Eye (tissue), 1 donor: ENCODE measurements at regions not wholly inside any gene's neighbourhood (a gene's known extent, or its start where the extent isn't known, plus 50 kb on each side); places are given as distances from the start of the nearest gene placed in this dataset.
A peak's percentile ranks its signal among the peaks of the same experiment; 100 is the strongest.
"Not testable (repeated sequence)": the region's sequence is repeated elsewhere in the genome, so short reads cannot be mapped to it uniquely, and the experiment has no call there.

Experiments
- DNase-seq: peaks from one replicate; pipeline ENCODE4 v3.0.0-alpha.2; 2015

- DNase-seq: no peak
Observed at GRCh38 chr1:20432341-20432740, 53.7 kb downstream of the CAMK2N1 start.

DNA sequence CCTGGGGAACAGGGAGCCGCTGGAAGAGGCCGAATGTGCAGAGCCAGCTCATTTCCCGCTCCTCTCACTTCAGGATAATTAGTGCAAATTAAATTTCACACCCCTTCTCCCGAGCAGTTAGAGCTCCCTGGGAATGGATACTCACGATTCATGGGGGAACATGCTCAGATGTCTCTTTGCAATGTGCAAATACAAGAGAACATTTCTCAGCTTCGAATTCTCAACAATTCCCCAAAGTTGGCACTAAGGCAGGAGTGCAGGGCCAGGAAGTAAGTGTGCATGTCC lies 54.9 kb downstream of the CAMK2N1 start:
- no peak for DNase-seq

DNA sequence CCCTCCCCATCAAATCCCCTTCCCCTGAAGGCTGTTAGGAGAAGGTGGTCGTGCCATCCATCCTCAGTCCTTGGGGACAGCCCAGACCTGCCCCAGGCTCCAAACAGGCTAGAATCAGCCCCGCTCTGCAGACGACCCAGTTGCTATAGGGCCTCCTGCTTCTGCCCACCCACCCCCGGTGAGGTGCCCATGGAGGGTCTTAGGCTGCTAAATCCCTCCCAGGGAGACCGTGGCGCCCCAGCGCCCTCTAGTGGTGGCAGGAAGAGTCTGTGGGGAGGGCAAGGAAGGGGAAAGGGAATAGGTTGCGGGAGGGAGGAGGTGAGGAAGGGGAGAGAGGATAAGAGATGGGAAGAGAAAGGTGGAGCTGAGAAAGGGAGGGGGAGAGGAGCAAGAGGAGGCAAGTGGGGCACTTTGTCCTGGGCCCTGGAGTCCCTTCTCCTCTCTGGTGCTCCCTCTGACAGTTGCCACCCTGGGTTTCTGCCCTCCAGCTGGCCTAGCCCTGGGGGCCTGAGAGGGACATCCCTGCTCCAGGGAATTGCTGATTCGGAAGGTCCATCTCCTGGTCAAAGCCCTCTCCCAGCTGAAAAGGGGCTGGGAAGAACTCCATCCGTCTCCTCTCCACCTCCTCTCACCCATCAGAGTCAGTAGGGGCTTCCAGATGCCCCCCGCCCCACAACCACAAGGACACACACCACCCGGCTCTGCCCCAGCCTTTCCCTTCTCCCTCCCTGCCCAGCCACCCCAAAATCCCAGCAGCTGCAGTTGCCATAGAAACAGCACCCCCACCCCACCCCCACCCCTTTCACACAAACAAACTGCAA lies 55.4 kb downstream of the CAMK2N1 start:
- DNase-seq: peak; percentile 83

- DNase-seq: no peak
Observed at GRCh38 chr1:20429296-20429695, 56.7 kb downstream of the CAMK2N1 start.

- no peak for DNase-seq
Observed at GRCh38 chr1:20428841-20429240, 57.2 kb downstream of the CAMK2N1 start.

GRCh38 chr1:20426923-20427322 lies 59.1 kb downstream of the CAMK2N1 start:
- no peak for DNase-seq

DNA sequence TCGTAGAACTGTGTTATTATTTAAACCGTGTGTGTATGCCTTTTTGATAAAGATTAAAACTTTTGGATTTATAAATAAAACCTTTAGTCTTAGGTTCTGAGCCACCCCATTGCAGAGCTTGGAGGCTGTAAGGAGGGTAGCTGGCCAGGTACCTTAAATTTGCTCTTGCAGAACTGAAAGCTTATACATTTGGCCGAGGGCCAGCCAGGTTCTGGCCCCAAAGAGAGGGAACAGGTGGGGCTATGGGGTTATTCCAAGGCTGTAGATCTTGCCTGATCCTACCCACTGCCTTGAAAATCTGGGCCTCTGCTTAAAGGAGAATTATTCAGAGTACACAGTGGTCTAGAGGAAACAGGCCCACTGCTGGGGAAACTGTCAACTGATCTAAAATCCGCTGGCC lies 59.6 kb downstream of the CAMK2N1 start:
- DNase-seq: no peak

DNA sequence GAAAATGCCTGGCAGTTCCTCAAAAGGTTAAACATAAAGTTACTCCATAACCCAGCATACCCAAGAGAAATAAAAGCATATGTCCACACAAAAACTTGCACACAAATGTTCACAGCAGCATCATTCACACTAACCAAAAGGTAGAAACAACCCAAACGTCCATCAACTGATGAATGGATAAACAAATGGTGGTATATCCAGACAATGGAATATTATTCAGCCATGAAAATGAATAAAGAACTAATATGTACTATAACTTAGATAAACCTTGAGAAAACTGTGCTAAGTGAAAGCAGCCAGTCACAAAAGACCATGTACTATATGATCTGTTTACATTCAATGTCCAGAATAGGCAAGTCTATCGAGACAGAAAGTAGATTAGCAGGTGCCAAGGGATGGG lies 60.4 kb downstream of the CAMK2N1 start:
- DNase-seq: no peak

DNA sequence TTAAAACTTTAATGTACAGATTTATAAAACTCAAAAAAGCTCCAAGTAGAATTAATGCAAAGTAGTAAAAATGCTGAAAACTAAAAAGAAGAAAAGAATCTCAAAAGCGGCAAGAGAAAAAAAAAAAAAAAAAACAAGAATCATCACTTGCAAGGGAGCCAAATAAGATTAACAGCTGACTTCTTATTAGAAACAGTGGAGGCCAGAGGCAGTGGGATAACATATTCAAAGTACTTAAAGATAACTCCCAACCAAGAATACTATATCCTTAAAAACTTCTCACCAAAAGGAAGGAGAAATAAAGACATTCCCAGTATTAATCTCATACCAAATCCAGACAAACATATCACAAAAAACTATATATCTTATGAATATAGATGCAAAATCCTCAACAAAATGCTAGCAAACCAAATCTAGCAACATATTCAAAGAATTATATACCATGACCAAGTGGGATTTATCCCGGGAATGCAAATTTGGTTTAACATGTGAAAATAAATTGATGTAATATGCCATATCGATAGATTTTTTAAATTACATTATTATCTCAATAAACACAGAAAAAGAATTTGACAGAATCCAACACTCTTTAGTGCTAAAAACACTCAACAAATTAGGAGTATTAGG lies 62.7 kb downstream of the CAMK2N1 start:
- no peak for DNase-seq

GRCh38 chr1:20421441-20421840 lies 64.6 kb downstream of the CAMK2N1 start:
- DNase-seq: no peak

DNA sequence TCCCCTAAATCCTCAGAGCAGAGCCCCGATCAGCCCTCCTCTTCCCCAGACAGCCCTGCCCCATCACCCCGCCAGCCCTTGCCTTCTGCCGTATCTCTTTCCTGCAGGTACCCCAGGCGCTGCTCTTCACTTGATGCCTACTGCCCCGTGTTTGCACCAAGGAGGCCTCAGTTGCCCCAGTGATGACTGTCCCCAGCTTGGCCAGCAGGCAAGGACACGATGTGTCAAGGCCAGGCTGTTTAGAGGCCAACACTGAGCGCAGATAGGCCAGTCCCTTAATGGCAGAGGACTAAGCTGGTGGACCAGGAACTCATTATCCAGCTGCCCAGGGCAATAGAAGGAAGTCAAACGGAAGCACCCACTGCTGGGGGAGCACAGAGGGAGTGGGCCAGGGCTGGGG lies 68.4 kb downstream of the CAMK2N1 start:
- DNase-seq: no peak

DNA sequence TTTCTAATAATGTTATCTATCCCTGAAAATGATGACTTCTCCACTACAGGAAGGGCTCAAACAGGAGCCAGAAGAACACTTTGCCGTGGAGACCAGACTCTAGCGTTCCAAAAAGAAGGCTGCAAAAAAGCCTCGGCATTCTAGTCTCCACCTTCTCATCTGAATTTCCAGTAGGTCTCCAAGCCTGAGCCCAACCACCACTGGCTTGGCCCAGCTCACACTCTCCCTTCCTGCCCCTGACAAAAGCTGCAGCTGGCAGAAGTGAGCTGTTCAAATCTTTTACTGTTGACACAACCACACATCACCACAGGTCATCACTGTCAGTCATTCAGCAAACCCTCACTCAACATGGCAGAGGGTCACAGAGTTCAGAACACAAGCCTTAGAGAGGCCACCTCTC lies 69.3 kb downstream of the CAMK2N1 start:
- DNase-seq: no peak

DNA sequence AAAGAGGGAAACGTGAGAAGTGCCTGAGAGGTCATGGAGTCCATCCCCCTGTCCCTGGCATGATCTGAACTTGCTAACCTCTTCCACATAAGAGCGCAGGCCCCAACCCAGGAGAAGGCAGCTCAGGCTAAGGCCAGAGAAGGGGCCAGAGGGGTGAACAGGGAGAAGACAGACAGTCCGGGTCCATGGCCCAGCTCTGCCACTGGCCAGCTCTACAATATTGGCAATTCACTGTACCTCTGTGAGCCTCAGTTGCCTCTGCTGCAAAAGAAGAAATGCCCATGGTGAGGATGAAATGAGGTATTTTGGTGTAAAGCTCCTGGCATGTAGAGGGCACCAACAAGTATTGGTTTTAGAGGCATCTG lies 72.3 kb downstream of the CAMK2N1 start:
- DNase-seq: no peak

GRCh38 chr1:20413136-20413775 lies 72.8 kb downstream of the CAMK2N1 start:
- DNase-seq: no peak

GRCh38 chr1:20411196-20411980 lies 74.6 kb downstream of the CAMK2N1 start:
- DNase-seq: no peak

DNA sequence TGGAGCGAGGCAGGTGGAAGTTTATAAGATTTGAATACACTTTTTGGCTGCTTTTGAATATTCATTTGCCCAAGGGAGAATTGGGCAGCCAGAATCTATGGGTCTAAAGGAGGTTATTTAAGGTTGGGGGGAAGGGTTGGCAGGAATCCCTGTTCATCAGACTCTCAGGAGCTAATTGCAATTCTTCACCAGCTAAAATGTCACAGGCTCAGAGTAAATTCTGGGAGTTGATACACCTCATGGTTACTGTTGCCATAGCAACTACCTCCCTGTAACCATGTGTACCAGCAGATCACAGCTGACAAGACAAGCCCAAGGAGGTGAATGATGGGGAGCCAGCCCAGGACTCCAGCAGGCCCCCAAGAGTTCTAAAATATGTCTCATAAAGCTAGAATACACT lies 75.5 kb downstream of the CAMK2N1 start:
- peak; percentile 22 for DNase-seq

DNA sequence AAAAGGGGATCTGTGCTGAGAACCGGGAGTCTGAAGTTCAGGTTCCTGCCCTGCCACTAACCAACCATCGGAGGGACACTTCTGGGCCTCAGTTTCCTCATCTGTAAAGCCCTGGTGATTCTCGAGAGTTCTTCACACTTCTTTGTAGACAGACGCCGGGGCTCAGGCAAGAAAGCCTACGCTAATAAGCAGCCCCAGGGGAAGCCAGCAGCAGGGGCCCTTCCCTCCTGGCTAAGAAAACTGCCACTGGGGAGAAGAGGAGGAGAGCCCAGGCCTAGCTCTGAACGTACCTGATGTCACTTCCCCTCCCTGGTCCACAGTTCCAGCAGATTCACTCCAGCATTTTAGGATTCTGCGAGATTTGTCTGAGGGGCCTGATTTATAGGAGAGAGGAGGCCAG lies 76.0 kb downstream of the CAMK2N1 start:
- DNase-seq: no peak

- no peak for DNase-seq
Observed at GRCh38 chr1:20409012-20409411, 77.0 kb downstream of the CAMK2N1 start.

DNA sequence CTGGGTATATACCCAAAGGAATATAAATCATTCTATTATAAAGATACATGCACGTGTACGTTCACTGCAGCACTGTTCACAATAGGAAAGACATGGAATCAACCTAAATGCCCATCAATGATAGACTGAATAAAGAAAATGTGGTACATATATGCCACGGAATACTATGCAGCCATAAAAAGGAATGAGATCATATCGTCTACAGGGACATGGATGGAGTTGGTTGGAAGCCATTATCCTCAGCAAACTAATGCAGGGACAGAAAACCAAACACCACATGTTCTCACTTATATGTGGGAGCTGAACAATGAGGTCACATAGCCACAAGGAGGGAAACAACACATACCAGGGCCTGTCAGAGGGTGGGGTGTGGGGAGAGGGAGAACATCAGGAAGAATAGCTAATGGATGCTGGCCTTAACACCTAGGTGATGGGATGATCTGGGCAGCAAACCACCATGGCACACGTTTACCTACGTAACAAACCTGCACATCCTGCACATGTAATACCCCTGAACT lies 77.8 kb downstream of the CAMK2N1 start:
- DNase-seq: not testable (repeated sequence)

DNA sequence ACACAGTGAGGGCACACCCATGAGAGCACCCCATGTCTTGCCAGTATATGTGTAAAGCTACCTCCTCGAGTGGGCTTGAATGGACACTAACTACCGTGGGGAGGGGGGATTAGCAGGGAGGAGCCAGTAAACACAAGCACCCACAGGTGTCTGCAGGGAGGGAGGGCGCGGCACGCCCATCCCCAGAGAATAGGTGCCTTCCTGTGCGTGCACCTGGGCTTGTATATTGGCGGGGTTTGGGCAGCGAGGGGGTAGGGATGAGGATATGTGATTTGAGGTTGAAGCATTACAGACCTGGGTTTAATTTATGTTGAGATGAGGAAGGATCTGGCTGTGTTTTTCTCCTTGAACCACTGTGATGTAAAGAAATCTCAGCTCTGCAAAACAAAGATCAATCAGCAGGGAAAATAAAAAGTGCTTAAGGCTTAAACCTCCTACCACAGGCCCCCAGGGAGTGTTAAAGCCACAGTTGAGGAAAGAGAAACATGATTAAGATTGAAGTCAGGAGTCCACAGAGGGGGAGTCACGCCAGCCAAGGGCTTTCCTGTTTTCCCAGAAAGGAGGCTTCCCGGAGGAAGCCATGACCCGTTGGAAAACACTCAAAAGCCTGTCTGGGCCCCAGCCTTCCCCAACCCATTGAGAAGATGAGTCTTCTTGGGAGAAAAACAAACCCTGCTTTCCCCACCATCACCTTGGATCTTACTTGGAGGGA lies 80.0 kb downstream of the CAMK2N1 start:
- peak; percentile 30 for DNase-seq

GRCh38 chr1:20405051-20405754 lies 80.8 kb downstream of the CAMK2N1 start:
- DNase-seq: no peak
